ENCODE measurements at regions not wholly inside any gene's neighbourhood (a gene's known extent, or its start where the extent isn't known, plus 50 kb on each side); places are given as distances from the start of the nearest gene placed in this dataset.

DNA sequence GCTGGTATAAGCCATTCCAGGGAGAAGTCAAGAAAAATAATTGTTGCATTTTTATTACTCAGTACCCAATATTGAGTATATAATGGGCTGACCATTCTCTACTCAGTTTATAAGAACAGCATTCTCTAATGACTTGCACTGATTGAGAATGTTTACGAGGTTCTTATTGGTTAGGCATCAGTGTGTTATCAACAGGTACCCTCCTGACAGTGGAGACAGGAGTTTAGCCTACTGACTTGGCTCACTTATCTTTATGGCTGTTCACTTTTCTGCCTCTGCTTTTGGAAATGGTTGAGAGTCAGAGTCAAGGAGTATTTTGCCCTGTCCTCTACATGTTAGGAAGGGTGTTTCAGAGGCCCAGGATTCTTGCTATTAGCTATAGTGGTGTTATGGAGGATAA is 228.0 kb upstream of the RGS6 start:
- no peak overlapping the region for H3K9ac ChIP-seq (replicated peaks; ENCODE audit: extremely low read depth, insufficient read depth, low read length)
- no peaks in the 10 kb centered on the region for H3K9me3 ChIP-seq (replicated peaks; ENCODE audit: control insufficient read depth, insufficient read depth, low read length)
- CTCF ChIA-PET: interaction anchor here (1.7 kb wide), 1 partner anchor 12 kb away, joined by 4 read pairs; no protein-coding TSS in a partner anchor
- no peak overlapping the region for H2AFZ ChIP-seq (ENCODE audit: low read depth, low read length)
- intact Hi-C loops (cut with micrococcal nuclease) (no loop called here), dilution Hi-C loops (cut with MboI; ENCODE audit: extremely low pct_ligation_motif_present, low sequenced_read_pairs) (no loop called here)
- H3K27ac ChIP-seq (ENCODE audit: insufficient read depth, low read depth, low read length): no peak overlapping the region
- H3K27me3 ChIP-seq (ENCODE audit: control insufficient read depth in 2 of 2, insufficient read depth in 2 of 2, low read length in 2 of 2): no peaks in the 10 kb centered on the region
- H3K79me2 ChIP-seq (ENCODE audit: control insufficient read depth, insufficient read depth, low read length): no peaks in the 10 kb centered on the region
- no peaks in the 10 kb centered on the region for H3K9me1 ChIP-seq (replicated peaks; ENCODE audit: control insufficient read depth, extremely low read depth, insufficient read depth, low read length)
- no peak for DNase-seq (ENCODE audit: low read depth, low spot score)
- H3K36me3 ChIP-seq (ENCODE audit: control insufficient read depth in 2 of 2, extremely low read depth in 1 of 2, insufficient read depth in 2 of 2, low read length in 2 of 2): peaks cover 0 to 2% of the 10 kb centered on the region in 2 experiments
- H4K20me1 ChIP-seq (replicated peaks; ENCODE audit: control insufficient read depth, extremely low read depth, insufficient read depth, low read length): no peaks in the 10 kb centered on the region
- no TSS peak for BruUV-seq (replicated peaks)
- no peak for TF ChIP-seq FOS (IDR thresholded peaks at IDR 0.05; ENCODE audit: borderline replicate concordance, insufficient read depth, low read length)
- POLR2A ChIA-PET: no interaction called here
- H3K4me1 ChIP-seq (ENCODE audit: control insufficient read depth, extremely low read depth, insufficient read depth, low read length): peaks cover 6% of the 10 kb centered on the region
- H3K4me2 ChIP-seq (ENCODE audit: insufficient read depth, low read length): no peak overlapping the region
- no peak overlapping the region for H3K4me3 ChIP-seq (replicated peaks in 1 of 3; ENCODE audit: insufficient read depth in 1 of 3, low read depth in 1 of 3, low read length in 3 of 3)
- no peak for FAIRE-seq

GRCh38 chr14:71705460-71705859 is 226.8 kb upstream of the RGS6 start:
- DNase-seq (ENCODE audit: low read depth, low spot score): no peak
- ChIA-PET POLR2A (no interaction called here), CTCF (interaction anchor here (1.7 kb wide), 1 partner anchor 10 kb away, joined by 4 read pairs; no protein-coding TSS in a partner anchor)
- peaks cover 6% of the 10 kb centered on the region for H3K4me1 ChIP-seq (ENCODE audit: control insufficient read depth, extremely low read depth, insufficient read depth, low read length)
- H3K4me2 ChIP-seq (ENCODE audit: insufficient read depth, low read length): no peak overlapping the region
- no peak overlapping the region for H3K27ac ChIP-seq (ENCODE audit: insufficient read depth, low read depth, low read length)
- no peaks in the 10 kb centered on the region for H3K9me3 ChIP-seq (replicated peaks; ENCODE audit: control insufficient read depth, insufficient read depth, low read length)
- no peak overlapping the region for H2AFZ ChIP-seq (ENCODE audit: low read depth, low read length)
- H3K27me3 ChIP-seq (ENCODE audit: control insufficient read depth in 2 of 2, insufficient read depth in 2 of 2, low read length in 2 of 2): no peaks in the 10 kb centered on the region
- H3K9ac ChIP-seq (replicated peaks; ENCODE audit: extremely low read depth, insufficient read depth, low read length): no peak overlapping the region
- H3K4me3 ChIP-seq (replicated peaks in 1 of 3; ENCODE audit: insufficient read depth in 1 of 3, low read depth in 1 of 3, low read length in 3 of 3): no peak overlapping the region
- BruUV-seq (replicated peaks): no TSS peak
- no peaks in the 10 kb centered on the region for H4K20me1 ChIP-seq (replicated peaks; ENCODE audit: control insufficient read depth, extremely low read depth, insufficient read depth, low read length)
- intact Hi-C loops (cut with micrococcal nuclease) (no loop called here), dilution Hi-C loops (cut with MboI; ENCODE audit: extremely low pct_ligation_motif_present, low sequenced_read_pairs) (no loop called here)
- H3K79me2 ChIP-seq (ENCODE audit: control insufficient read depth, insufficient read depth, low read length): no peaks in the 10 kb centered on the region
- TF ChIP-seq MAX (IDR thresholded peaks at IDR 0.05; ENCODE audit: insufficient read depth, insufficient read length) (no peak), JUN (IDR thresholded peaks at IDR 0.05; ENCODE audit: borderline replicate concordance, insufficient read depth, insufficient read length, low read depth) (no peak), MYC (IDR thresholded peaks at IDR 0.05; ENCODE audit: low read depth, low read length) (no peak), POLR2AphosphoS5 (IDR thresholded peaks at IDR 0.05; ENCODE audit: insufficient read depth, low read depth, low read length) (no peak), POLR2A (IDR thresholded peaks at IDR 0.05; ENCODE audit: low read depth, low read length) (no peak), EZH2 (IDR thresholded peaks at IDR 0.05; ENCODE audit: borderline replicate concordance, low read depth, low read length, severe bottlenecking) (no peak), GATA2 (IDR thresholded peaks at IDR 0.05; ENCODE audit: insufficient read depth, insufficient read length, low read depth, low read length) (no peak)
- TF ChIP-seq, protein P1, sequence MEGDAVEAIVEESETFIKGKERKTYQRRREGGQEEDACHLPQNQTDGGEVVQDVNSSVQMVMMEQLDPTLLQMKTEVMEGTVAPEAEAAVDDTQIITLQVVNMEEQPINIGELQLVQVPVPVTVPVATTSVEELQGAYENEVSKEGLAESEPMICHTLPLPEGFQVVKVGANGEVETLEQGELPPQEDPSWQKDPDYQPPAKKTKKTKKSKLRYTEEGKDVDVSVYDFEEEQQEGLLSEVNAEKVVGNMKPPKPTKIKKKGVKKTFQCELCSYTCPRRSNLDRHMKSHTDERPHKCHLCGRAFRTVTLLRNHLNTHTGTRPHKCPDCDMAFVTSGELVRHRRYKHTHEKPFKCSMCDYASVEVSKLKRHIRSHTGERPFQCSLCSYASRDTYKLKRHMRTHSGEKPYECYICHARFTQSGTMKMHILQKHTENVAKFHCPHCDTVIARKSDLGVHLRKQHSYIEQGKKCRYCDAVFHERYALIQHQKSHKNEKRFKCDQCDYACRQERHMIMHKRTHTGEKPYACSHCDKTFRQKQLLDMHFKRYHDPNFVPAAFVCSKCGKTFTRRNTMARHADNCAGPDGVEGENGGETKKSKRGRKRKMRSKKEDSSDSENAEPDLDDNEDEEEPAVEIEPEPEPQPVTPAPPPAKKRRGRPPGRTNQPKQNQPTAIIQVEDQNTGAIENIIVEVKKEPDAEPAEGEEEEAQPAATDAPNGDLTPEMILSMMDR (IDR thresholded peaks at IDR 0.05; ENCODE audit: extremely low read depth in 1 of 2, insufficient read depth in 1 of 2, low read depth in 1 of 2, low read length in 2 of 2): no peak
- no peak for FAIRE-seq
- H3K9me1 ChIP-seq (replicated peaks; ENCODE audit: control insufficient read depth, extremely low read depth, insufficient read depth, low read length): no peaks in the 10 kb centered on the region
- peaks cover 0 to 4% of the 10 kb centered on the region in 2 experiments for H3K36me3 ChIP-seq (ENCODE audit: control insufficient read depth in 2 of 2, extremely low read depth in 1 of 2, insufficient read depth in 2 of 2, low read length in 2 of 2)
